HEK293T (cell line): ENCODE measurements at regions not wholly inside any gene's neighbourhood (a gene's known extent, or its start where the extent isn't known, plus 50 kb on each side); places are given as distances from the start of the nearest gene placed in this dataset.

ENCODE experiments used
- ELF4 ChIP-seq: fragments of 450-650 bp; IDR thresholded peaks from 2 replicates; pipeline ENCODE4 v1.6.1; 2017; ENCODE audit warnings: antibody characterized with exemption
- FOXM1 ChIP-seq: fragments of 450-650 bp; IDR thresholded peaks from 2 replicates; pipeline ENCODE4 v1.6.1; 2017; ENCODE audit warnings: mild to moderate bottlenecking, borderline replicate concordance
- LEF1 ChIP-seq: fragments of 450-650 bp; IDR thresholded peaks from 2 replicates; pipeline ENCODE4 v1.6.1; 2017; ENCODE audit warnings: mild to moderate bottlenecking, borderline replicate concordance

- no peak for TF ChIP-seq LEF1
- TF ChIP-seq ELF4 = no peak
- TF ChIP-seq FOXM1 = no peak
These were observed 63.3 kb upstream of the RELL1 start for GRCh38 chr4:37749398-37749988.
